ENCODE measurements at regions not wholly inside any gene's neighbourhood (a gene's known extent, or its start where the extent isn't known, plus 50 kb on each side); places are given as distances from the start of the nearest gene placed in this dataset.
A peak's percentile ranks its signal among the peaks of the same experiment; 100 is the strongest.
"Not testable (repeated sequence)": the region's sequence is repeated elsewhere in the genome, so short reads cannot be mapped to it uniquely, and the experiment has no call there.

DNA sequence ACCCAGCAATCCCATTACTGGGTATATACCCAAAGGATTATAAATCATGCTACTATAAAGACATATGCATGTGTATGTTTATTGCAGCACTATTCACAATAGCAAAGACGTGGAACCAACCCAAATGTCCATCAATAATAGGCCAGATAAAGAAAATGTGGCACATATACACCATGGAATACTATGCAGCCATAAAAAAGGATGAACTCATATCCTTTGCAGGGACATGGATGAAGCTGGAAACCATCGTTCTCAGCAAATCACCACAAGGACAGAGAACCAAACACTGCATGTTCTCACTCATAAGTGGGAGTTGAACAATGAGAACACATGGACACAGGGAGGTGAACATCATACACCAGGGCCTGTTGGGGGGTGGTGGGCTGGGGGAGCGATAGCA is 109.7 kb downstream of the ATXN3L start:
- FAIRE-seq; H3K9me3 ChIP-seq; POLR2A ChIA-PET; H3K27ac ChIP-seq; H3K4me2 ChIP-seq; DNase-seq (ENCODE audit: low read depth in 1 of 2, low spot score in 1 of 2); H3K4me1 ChIP-seq; ATAC-seq; H3K4me3 ChIP-seq; CTCF ChIA-PET: not testable (repeated sequence)
- 47% methylated on average over 3 of the region's 3 CpGs for WGBS (ENCODE audit: missing lambda C conversion rate)

DNA sequence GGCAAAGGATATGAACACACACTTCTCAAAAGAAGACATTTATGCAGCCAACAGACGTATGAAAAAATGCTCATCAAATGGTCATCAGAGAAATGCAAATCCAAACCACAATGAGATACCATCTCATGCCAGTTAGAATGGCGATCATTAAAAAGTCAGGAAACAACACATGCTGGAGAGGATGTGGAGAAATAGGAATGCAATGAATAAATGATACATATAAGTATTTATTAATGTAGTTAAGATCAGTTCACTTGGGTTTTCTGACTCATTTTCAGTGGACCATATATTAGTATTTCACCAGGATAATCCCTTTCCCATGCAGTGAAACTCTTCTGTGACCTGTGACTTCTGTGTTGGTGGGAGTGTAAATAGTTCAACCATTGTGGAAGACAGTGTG is 110.1 kb downstream of the ATXN3L start:
- H3K4me2 ChIP-seq; ATAC-seq; H3K27ac ChIP-seq; DNase-seq (ENCODE audit: low read depth in 1 of 2, low spot score in 1 of 2); H3K9me3 ChIP-seq; H3K4me1 ChIP-seq; CTCF ChIA-PET; FAIRE-seq; H3K4me3 ChIP-seq; POLR2A ChIA-PET: not testable (repeated sequence)
- WGBS (ENCODE audit: missing lambda C conversion rate) = 85% methylated on average over 2 of the region's 2 CpGs

GRCh38 chrX:13208281-13208935 is 111.4 kb downstream of the ATXN3L start:
- no peak for ATAC-seq
- TF ChIP-seq RCOR1 (IDR thresholded peaks at IDR 0.05; ENCODE audit: low read depth, low read length) = no peak
- TF ChIP-seq NFE2L2 (conservative IDR thresholded peaks at IDR 0.05; ENCODE audit: low read length) = no peak
- no peak for TF ChIP-seq KDM5A (IDR thresholded peaks at IDR 0.05)
- TF ChIP-seq, protein P1, sequence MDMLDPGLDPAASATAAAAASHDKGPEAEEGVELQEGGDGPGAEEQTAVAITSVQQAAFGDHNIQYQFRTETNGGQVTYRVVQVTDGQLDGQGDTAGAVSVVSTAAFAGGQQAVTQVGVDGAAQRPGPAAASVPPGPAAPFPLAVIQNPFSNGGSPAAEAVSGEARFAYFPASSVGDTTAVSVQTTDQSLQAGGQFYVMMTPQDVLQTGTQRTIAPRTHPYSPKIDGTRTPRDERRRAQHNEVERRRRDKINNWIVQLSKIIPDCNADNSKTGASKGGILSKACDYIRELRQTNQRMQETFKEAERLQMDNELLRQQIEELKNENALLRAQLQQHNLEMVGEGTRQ (IDR thresholded peaks at IDR 0.05) = no peak
- no peak for TF ChIP-seq HDAC2 (IDR thresholded peaks at IDR 0.05)
- no peak for TF ChIP-seq CHD2 (IDR thresholded peaks at IDR 0.05; ENCODE audit: low read length, partially characterized antibody)
- TF ChIP-seq NPAS2 (CRISPR knock-in tag; IDR thresholded peaks at IDR 0.05; ENCODE audit: borderline replicate concordance) = no peak
- no peak for TF ChIP-seq REST (IDR thresholded peaks at IDR 0.05)
- no peak for TF ChIP-seq HEYL (CRISPR knock-in tag; IDR thresholded peaks at IDR 0.05)
- TF ChIP-seq FOSL2 (IDR thresholded peaks at IDR 0.05) = no peak
- no peak for TF ChIP-seq FOSL2 (CRISPR knock-in tag; IDR thresholded peaks at IDR 0.05)
- no peak for TF ChIP-seq MAZ (IDR thresholded peaks at IDR 0.05; ENCODE audit: borderline replicate concordance, low read depth, low read length)
- TF ChIP-seq HOXB5 (CRISPR knock-in tag; IDR thresholded peaks at IDR 0.05) = no peak
- no peaks in the 10 kb centered on the region for H3K9me3 ChIP-seq
- 82% methylated on average over 3 of the region's 3 CpGs for WGBS (ENCODE audit: missing lambda C conversion rate)
- ChIA-PET CTCF (interaction anchor here (0.6 to 0.7 kb wide), 2 partner anchors 122 to 134 kb away, joined by 3 to 6 read pairs; no protein-coding TSS in a partner anchor), POLR2A (no interaction called here)
- peak in 1 of 2 experiments; percentile 16 for DNase-seq (ENCODE audit: low read depth in 1 of 2, low spot score in 1 of 2)
- no peak for FAIRE-seq
- peak overlapping the region in 1 of 2 experiments; percentile 32; a peak in 3 of 6 replicates for H3K27ac ChIP-seq
- H3K4me3 ChIP-seq = no peak overlapping the region
- H3K4me2 ChIP-seq = no peak overlapping the region
- H3K4me1 ChIP-seq = peaks cover 6% of the 10 kb centered on the region; the same call in 2 of the 3 replicates

DNA sequence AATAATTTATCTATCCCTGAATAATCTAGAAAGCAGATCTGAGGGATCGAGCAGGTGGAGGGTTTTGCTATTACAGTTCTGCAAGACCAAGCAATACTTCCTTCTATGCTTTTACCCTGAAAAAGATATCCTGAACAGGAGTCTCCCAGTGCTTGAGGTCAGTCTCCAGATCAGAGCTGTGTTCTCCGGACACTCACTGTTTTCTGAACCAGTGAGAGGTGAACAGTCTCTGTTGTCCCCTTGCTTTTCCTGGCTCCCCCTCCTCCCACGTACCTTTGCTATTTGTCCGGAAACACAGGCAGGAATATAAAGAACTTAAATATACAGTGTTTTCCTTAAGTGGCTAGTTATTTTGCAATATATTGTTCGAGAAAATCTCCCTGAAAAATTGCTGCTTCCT is 116.6 kb downstream of the ATXN3L start:
- DNase-seq (ENCODE audit: low read depth in 1 of 2, low spot score in 1 of 2) (no peak), FAIRE-seq (no peak), ATAC-seq (no peak)
- CTCF ChIA-PET = no interaction called here
- Histone ChIP-seq H3K4me2 (no peak overlapping the region), H3K4me3 (no peak overlapping the region), H3K9me3 (no peaks in the 10 kb centered on the region), H3K4me1 (no peaks in the 10 kb centered on the region), H3K27ac (0 out of 6 replicates have a peak overlapping the region, but pooled peaks of 1 of the 2 experiments have one; percentile 12)
- POLR2A ChIA-PET = no interaction called here
- 81% methylated on average over 5 of the region's 5 CpGs for WGBS (ENCODE audit: missing lambda C conversion rate)
- TF ChIP-seq, protein P1 (IDR thresholded peaks at IDR 0.05) = no peak
- TF ChIP-seq, protein P2, sequence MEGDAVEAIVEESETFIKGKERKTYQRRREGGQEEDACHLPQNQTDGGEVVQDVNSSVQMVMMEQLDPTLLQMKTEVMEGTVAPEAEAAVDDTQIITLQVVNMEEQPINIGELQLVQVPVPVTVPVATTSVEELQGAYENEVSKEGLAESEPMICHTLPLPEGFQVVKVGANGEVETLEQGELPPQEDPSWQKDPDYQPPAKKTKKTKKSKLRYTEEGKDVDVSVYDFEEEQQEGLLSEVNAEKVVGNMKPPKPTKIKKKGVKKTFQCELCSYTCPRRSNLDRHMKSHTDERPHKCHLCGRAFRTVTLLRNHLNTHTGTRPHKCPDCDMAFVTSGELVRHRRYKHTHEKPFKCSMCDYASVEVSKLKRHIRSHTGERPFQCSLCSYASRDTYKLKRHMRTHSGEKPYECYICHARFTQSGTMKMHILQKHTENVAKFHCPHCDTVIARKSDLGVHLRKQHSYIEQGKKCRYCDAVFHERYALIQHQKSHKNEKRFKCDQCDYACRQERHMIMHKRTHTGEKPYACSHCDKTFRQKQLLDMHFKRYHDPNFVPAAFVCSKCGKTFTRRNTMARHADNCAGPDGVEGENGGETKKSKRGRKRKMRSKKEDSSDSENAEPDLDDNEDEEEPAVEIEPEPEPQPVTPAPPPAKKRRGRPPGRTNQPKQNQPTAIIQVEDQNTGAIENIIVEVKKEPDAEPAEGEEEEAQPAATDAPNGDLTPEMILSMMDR (IDR thresholded peaks at IDR 0.05) = no peak
- TF ChIP-seq SREBF2 (IDR thresholded peaks at IDR 0.05) (no peak), CBX2 (IDR thresholded peaks at IDR 0.05; ENCODE audit: borderline replicate concordance, low read depth) (no peak), BHLHE40 (IDR thresholded peaks at IDR 0.05; ENCODE audit: low read depth, low read length) (no peak), E2F6 (IDR thresholded peaks at IDR 0.05; ENCODE audit: borderline replicate concordance, low read depth) (no peak), POLR2A (IDR thresholded peaks at IDR 0.05; ENCODE audit: low read length) (no peak), HOXA7 (CRISPR knock-in tag; IDR thresholded peaks at IDR 0.05) (no peak), HDAC2 (IDR thresholded peaks at IDR 0.05) (no peak), EHMT2 (IDR thresholded peaks at IDR 0.05; ENCODE audit: low read depth) (no peak), HOXB5 (CRISPR knock-in tag; IDR thresholded peaks at IDR 0.05) (no peak), MAFK (IDR thresholded peaks at IDR 0.05; ENCODE audit: partially characterized antibody) (no peak), TFCP2L1 (CRISPR knock-in tag; IDR thresholded peaks at IDR 0.05) (no peak), NFE2L2 (conservative IDR thresholded peaks at IDR 0.05; ENCODE audit: low read length) (no peak), CEBPB (IDR thresholded peaks at IDR 0.05) (no peak)
